Kidney (tissue), 13 donors: ENCODE measurements at regions not wholly inside any gene's neighbourhood (a gene's known extent, or its start where the extent isn't known, plus 50 kb on each side); places are given as distances from the start of the nearest gene placed in this dataset.

Experiments used
- DNase-seq, 5 donors: peaks; one replicate each; pipeline ENCODE4 v3.0.0-alpha.2; 2013 to 2020
- FAIRE-seq: peaks from 2 replicates; lab custom pipeline; 2012; peaks lifted over from hg19 to GRCh38; lab: Jason Lieb, UNC
- H3K27ac ChIP-seq, 2 donors: one replicate each; pipeline ENCODE4 v1.7.0; 2013; ENCODE audit warnings: low read depth in 2 of 2, low read length in 2 of 2, inconsistent platforms in 1 of 2
- H3K27me3 ChIP-seq: one replicate; pipeline ENCODE4 v1.7.1; 2013; ENCODE audit warnings: low read length, inconsistent platforms; ENCODE audit not compliant: control insufficient read depth, insufficient read depth
- H3K36me3 ChIP-seq, 3 donors: one replicate each; pipeline versions ENCODE4 v1.7.0 to v1.7.1; 2013; ENCODE audit warnings: low read length in 3 of 3, control low read depth in 1 of 3, inconsistent platforms in 1 of 3; ENCODE audit not compliant: insufficient read depth in 3 of 3, control insufficient read depth in 2 of 3
- H3K4me1 ChIP-seq, 3 donors: one replicate each; pipeline versions ENCODE4 v1.7.0 to v1.7.1; 2013; ENCODE audit warnings: low read length in 3 of 3, inconsistent platforms in 1 of 3, low read depth in 1 of 3; ENCODE audit not compliant: control insufficient read depth in 2 of 3, insufficient read depth in 2 of 3
- H3K4me3 ChIP-seq, 3 donors: one replicate each; pipeline versions ENCODE4 v1.7.0 to v1.8.1; 2013; ENCODE audit warnings: low read length in 3 of 3, control low read depth in 1 of 3, inconsistent platforms in 1 of 3
- H3K9ac ChIP-seq, 3 donors: one replicate each; pipeline versions ENCODE4 v1.7.0 to v1.7.1; 2013; ENCODE audit warnings: low read length in 3 of 3, control low read depth in 1 of 3, inconsistent platforms in 1 of 3
- H3K9me3 ChIP-seq, 3 donors: one replicate each; pipeline versions ENCODE4 v1.7.0 to v1.7.1; 2013; ENCODE audit warnings: low read length in 3 of 3, control low read depth in 1 of 3, inconsistent platforms in 1 of 3; ENCODE audit not compliant: control insufficient read depth in 2 of 3, insufficient read depth in 1 of 3
- CTCF ChIP-seq: IDR thresholded peaks from 3 replicates; pipeline ENCODE4 v1.5.1; 2012; ENCODE audit warnings: mild to moderate bottlenecking, moderate library complexity, borderline replicate concordance; ENCODE audit not compliant: insufficient read depth; ENCODE audit errors: extremely low read depth
- intact Hi-C: fragments of 100-400 bp; cut with DNase I; formaldehyde crosslinking; loops from one replicate; pipeline ENCODE4 v1.11.1; 2022
- donor health status: control.
- donor health status: control.
- donor health status: control.
- donor health status: control.
- donor health status: control.
- donor health status: DM: yes; HTN: yes; CAD: no.
- donor health status: Normal renal cell carcinoma (clear cell type).

DNA sequence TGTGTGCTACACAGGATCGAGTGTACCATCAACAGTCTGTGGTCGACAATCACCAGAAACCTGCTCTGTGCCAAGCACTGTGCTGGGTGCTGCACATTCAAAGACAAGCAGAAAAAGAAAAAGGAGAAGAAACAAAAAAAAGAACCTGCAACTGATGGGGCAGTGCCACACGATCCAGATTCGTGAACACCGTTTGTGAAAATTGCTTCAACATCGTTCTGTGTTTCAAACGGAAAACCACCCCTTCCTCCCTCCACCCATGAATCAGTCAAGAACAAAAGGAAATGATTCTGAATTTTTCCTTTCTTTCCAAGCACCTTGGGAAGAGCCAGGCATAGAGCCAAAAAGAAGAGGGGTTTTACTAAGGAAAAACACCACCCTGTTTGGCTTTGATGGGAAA lies 129.2 kb upstream of the ARID1B start:
- no peaks in the 10 kb centered on the region for H3K4me1 ChIP-seq
- H3K27ac ChIP-seq, result no peak overlapping the region
- FAIRE-seq (no peak), DNase-seq (peak in 1 of 5 donors; percentile 25)
- no peaks in the 10 kb centered on the region for H3K27me3 ChIP-seq
- no peak overlapping the region for H3K9ac ChIP-seq
- no peak for TF ChIP-seq CTCF
- intact Hi-C loops, result no loop called here
- H3K4me3 ChIP-seq, result no peak overlapping the region
- H3K9me3 ChIP-seq, result no peaks in the 10 kb centered on the region
- H3K36me3 ChIP-seq, result no peaks in the 10 kb centered on the region

- no peak for TF ChIP-seq CTCF
- Histone ChIP-seq H3K9ac (no peak overlapping the region), H3K4me1 (no peaks in the 10 kb centered on the region), H3K36me3 (no peaks in the 10 kb centered on the region), H3K27me3 (no peaks in the 10 kb centered on the region), H3K4me3 (no peak overlapping the region), H3K27ac (no peak overlapping the region), H3K9me3 (no peaks in the 10 kb centered on the region)
- intact Hi-C loops, result no loop called here
- DNase-seq, result no peak
- FAIRE-seq, result no peak
Observed at GRCh38 chr6:156647140-156647784, 129.9 kb upstream of the ARID1B start.

DNA sequence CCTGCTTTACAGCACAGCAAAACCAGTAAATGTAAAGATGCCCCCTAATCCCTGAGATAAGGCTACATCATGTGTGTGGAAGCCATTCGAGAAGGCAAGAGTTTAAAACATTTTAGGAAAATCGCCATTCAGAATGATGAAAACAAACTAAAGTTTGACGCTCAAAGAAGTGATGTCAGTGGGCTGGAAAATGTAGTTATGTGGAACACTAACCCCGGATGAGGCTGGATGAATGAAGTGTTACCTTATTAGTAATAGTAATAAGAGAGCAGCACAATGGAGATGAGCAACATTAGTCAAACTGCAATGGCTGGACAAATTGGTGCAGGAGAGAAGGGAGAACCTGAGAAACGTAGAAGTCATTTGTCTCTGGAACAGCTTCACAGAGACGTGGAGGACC lies 130.7 kb upstream of the ARID1B start:
- Histone ChIP-seq H3K27ac (no peak overlapping the region), H3K4me1 (no peaks in the 10 kb centered on the region), H3K27me3 (no peaks in the 10 kb centered on the region), H3K9ac (no peak overlapping the region), H3K4me3 (no peak overlapping the region), H3K9me3 (no peaks in the 10 kb centered on the region), H3K36me3 (no peaks in the 10 kb centered on the region)
- FAIRE-seq (no peak), DNase-seq (no peak)
- intact Hi-C loops, result no loop called here
- TF ChIP-seq CTCF, result no peak

DNA sequence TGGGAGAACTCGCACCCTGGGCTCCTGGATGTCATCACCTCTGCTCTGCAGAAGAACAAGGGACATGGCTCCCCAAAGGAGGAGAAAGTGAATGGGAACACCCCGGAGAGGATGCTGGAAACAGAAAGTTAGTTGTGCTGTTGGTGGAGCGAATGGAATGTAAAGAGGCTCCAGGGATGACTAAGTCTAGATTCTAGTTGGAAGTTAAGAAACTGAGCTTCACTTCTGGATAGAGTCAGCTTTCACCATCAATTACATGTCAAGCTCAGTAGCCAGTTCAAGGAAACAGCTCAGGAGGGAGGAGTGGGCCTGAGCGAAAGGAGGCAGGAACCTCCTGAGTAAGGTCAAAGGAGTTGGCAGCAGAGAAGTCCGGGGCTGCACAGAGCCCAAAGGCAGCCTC lies 132.1 kb upstream of the ARID1B start:
- H3K27ac ChIP-seq, result no peak overlapping the region
- no peaks in the 10 kb centered on the region for H3K4me1 ChIP-seq
- FAIRE-seq (no peak), DNase-seq (peak in 3 of 5 donors; percentile 21 to 35 (median 23))
- intact Hi-C loops, result no loop called here
- H3K4me3 ChIP-seq, result no peak overlapping the region
- no peak for TF ChIP-seq CTCF
- H3K36me3 ChIP-seq, result no peaks in the 10 kb centered on the region
- no peaks in the 10 kb centered on the region for H3K9me3 ChIP-seq
- no peaks in the 10 kb centered on the region for H3K27me3 ChIP-seq
- H3K9ac ChIP-seq, result no peak overlapping the region
